ENCODE measurements at regions not wholly inside any gene's neighbourhood (a gene's known extent, or its start where the extent isn't known, plus 50 kb on each side); places are given as distances from the start of the nearest gene placed in this dataset.

- no peak overlapping the region for H3K4me3 ChIP-seq
Observed at GRCh38 chr3:151630938-151631441, 102.7 kb upstream of the AADACL2 start.

GRCh38 chr3:151630035-151630434, 103.7 kb upstream of the AADACL2 start:
- no peak for TF ChIP-seq POLR2A (IDR thresholded peaks at IDR 0.05)
- no peak for TF ChIP-seq EP300 (IDR thresholded peaks at IDR 0.05)
- no peak for TF ChIP-seq POLR2AphosphoS5 (IDR thresholded peaks at IDR 0.05)
- TF ChIP-seq CTCF (IDR thresholded peaks at IDR 0.05): no peak
- H3K4me3 ChIP-seq: no peak overlapping the region
- peaks cover 14% of the 10 kb centered on the region for H3K4me1 ChIP-seq
- 65% methylated on average over 3 of the region's 3 CpGs for WGBS
- H3K9me3 ChIP-seq: no peaks in the 10 kb centered on the region
- H3K27ac ChIP-seq: no peak overlapping the region
- H3K27me3 ChIP-seq: no peaks in the 10 kb centered on the region
- no peak for DNase-seq (ENCODE audit: low spot score in 2 of 2)
- no peaks in the 10 kb centered on the region for H3K36me3 ChIP-seq

More at GRCh38 chr3:151630938-151631441, 102.7 kb upstream of the AADACL2 start:
- TF ChIP-seq EP300 (IDR thresholded peaks at IDR 0.05): no peak
- TF ChIP-seq CTCF (IDR thresholded peaks at IDR 0.05): no peak
- peak in 2 of 3 donors; percentile 51 to 74 for TF ChIP-seq POLR2AphosphoS5 (IDR thresholded peaks at IDR 0.05)
- no peak for TF ChIP-seq POLR2A (IDR thresholded peaks at IDR 0.05)
- H3K27me3 ChIP-seq: no peaks in the 10 kb centered on the region
- peaks cover 14% of the 10 kb centered on the region for H3K4me1 ChIP-seq
- H3K9me3 ChIP-seq: no peaks in the 10 kb centered on the region
- DNase-seq (ENCODE audit: low spot score in 2 of 2): no peak
- peak overlapping the region; percentile 60 for H3K27ac ChIP-seq
- no peaks in the 10 kb centered on the region for H3K36me3 ChIP-seq
- 14% methylated on average over 1 of the region's 1 CpG for WGBS

GRCh38 chr3:151625586-151625985, 108.1 kb upstream of the AADACL2 start:
- WGBS: 80% methylated on average over 1 of the region's 1 CpG
- Histone ChIP-seq H3K4me3 (no peak overlapping the region), H3K36me3 (no peaks in the 10 kb centered on the region), H3K4me1 (no peaks in the 10 kb centered on the region), H3K9me3 (no peaks in the 10 kb centered on the region), H3K27me3 (no peaks in the 10 kb centered on the region), H3K27ac (no peak overlapping the region)
- TF ChIP-seq POLR2AphosphoS5 (IDR thresholded peaks at IDR 0.05): no peak
- DNase-seq (ENCODE audit: low spot score in 2 of 2): no peak

- Histone ChIP-seq H3K36me3 (no peaks in the 10 kb centered on the region), H3K27me3 (no peaks in the 10 kb centered on the region), H3K27ac (no peak overlapping the region), H3K9me3 (no peaks in the 10 kb centered on the region), H3K4me1 (no peaks in the 10 kb centered on the region), H3K4me3 (no peak overlapping the region)
- TF ChIP-seq POLR2AphosphoS5 (IDR thresholded peaks at IDR 0.05) (no peak), EP300 (IDR thresholded peaks at IDR 0.05) (no peak), POLR2A (IDR thresholded peaks at IDR 0.05) (no peak), CTCF (IDR thresholded peaks at IDR 0.05) (no peak)
- WGBS: 72% methylated on average over 3 of the region's 3 CpGs
- no peak for DNase-seq (ENCODE audit: low spot score in 2 of 2)
Observed at GRCh38 chr3:151625086-151625485, 108.6 kb upstream of the AADACL2 start.

GRCh38 chr3:151620071-151620470, 113.7 kb upstream of the AADACL2 start:
- TF ChIP-seq EP300 (IDR thresholded peaks at IDR 0.05): no peak
- no peak for TF ChIP-seq POLR2AphosphoS5 (IDR thresholded peaks at IDR 0.05)
- no peak for TF ChIP-seq CTCF (IDR thresholded peaks at IDR 0.05)
- no peak for TF ChIP-seq POLR2A (IDR thresholded peaks at IDR 0.05)

GRCh38 chr3:151615464-151615863, 118.3 kb upstream of the AADACL2 start:
- Histone ChIP-seq H3K4me3 (no peak overlapping the region), H3K9me3 (no peaks in the 10 kb centered on the region), H3K36me3 (no peaks in the 10 kb centered on the region), H3K4me1 (no peaks in the 10 kb centered on the region), H3K27me3 (no peaks in the 10 kb centered on the region), H3K27ac (no peak overlapping the region)
- TF ChIP-seq CTCF (IDR thresholded peaks at IDR 0.05): no peak
- 53% methylated on average over 4 of the region's 4 CpGs for WGBS
- no peak for DNase-seq (ENCODE audit: low spot score in 2 of 2)

More at GRCh38 chr3:151620071-151620470, 113.7 kb upstream of the AADACL2 start:
- no peak overlapping the region for H3K4me3 ChIP-seq
- no peaks in the 10 kb centered on the region for H3K27me3 ChIP-seq
- H3K4me1 ChIP-seq: no peaks in the 10 kb centered on the region
- no peak for DNase-seq (ENCODE audit: low spot score in 2 of 2)
- no peaks in the 10 kb centered on the region for H3K9me3 ChIP-seq
- H3K27ac ChIP-seq: no peak overlapping the region
- H3K36me3 ChIP-seq: no peaks in the 10 kb centered on the region

Measured in suprapubic skin (tissue), 4 donors.